Kidney glomerular epithelial cell (primary cell): ENCODE measurements at regions not wholly inside any gene's neighbourhood (a gene's known extent, or its start where the extent isn't known, plus 50 kb on each side); places are given as distances from the start of the nearest gene placed in this dataset.
A peak's percentile ranks its signal among the peaks of the same experiment; 100 is the strongest.
"Not testable (repeated sequence)": the region's sequence is repeated elsewhere in the genome, so short reads cannot be mapped to it uniquely, and the experiment has no call there.

ENCODE experiments used
- DNase-seq: peaks from one replicate; lab custom pipeline; 2025; lab: John Stamatoyannopoulos, UW

DNA sequence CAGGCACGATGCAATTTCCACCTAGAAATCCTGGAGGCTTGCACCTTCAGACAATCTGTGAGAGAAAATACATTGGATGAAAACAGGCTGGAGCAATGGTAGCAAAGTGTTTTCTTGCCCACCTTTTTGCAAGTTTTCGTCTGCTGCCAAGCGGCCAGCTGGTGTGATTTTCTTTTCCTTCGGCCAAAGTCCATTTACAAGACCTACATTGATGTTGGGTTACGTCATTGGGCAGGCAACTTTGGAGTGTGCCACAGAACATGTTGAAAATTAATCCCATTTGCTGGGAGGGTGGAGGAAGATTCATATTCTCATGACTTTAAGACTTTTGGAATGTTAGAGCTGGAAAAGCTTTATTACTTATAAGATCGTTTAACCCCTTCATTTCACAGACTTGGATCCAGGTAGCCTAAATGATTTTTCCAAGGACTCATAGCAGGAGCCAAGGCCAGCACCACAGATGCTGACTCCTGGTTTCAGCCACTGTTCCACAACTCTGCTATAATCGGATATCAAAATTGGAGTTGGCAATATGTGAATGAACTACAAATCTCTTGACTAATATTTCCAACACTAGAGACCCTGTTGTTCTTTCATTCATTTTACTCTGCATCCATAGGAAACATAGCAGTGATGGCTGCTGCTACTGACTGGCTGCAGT lies 352.1 kb downstream of the RND3 start:
- DNase-seq, result no peak

- no peak for DNase-seq
These were observed 353.1 kb downstream of the RND3 start for GRCh38 chr2:150134223-150134857.

GRCh38 chr2:150133623-150134022 lies 353.8 kb downstream of the RND3 start:
- DNase-seq, result peak; percentile 83

- no peak for DNase-seq
These were observed 357.4 kb downstream of the RND3 start for GRCh38 chr2:150129921-150130575.

- no peak for DNase-seq
These were observed 359.5 kb downstream of the RND3 start for GRCh38 chr2:150127995-150128394.

DNA sequence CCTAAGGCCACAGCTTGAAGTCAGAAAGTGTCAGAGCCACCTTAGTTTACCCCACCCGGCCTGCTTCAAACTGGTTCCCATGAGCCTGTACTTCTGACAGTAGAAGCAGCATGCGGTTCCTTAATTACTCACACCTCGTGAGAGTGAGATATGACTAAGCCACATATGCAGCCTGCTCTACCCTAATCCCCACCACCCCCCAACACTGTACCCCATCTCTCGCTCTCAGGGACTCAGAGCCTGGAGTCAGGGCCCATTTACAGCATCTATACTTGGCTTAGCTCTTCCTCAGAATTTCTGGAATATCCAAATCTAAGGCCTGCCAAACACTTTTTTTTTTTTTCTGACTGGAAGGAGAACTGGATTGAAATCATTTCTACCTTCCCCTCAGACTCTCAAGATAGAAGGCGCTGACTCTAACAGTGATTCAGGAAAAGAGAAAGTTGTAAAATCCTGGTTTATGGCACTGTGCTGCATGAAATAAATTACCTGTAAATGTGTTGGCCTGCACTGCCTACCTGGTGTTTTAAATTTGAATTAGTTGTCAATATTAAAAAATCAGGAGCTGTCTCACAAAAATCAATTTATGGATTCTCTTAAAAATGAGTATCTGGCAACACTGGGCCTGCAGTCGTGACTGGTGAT lies 360.0 kb downstream of the RND3 start:
- no peak for DNase-seq

DNA sequence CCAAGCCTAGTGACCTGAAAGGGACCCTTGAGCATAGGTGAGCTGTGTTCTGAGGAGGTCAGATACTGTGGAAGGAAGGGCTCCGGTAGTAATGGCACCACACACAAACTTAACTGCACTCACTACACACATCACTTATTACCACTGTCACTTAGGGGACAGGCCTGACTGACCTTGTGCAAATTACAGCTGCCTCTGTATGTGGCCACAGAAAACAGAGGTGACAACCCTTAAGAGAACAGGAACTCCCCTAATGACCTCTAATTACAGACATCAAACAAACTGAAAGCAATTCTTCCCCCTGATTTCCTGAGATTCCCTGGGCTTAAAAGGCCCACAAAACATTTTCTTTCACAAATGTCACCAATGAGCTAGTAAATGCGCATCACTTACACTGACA lies 360.6 kb downstream of the RND3 start:
- DNase-seq, result no peak

- peak; percentile 88 for DNase-seq
These were observed 361.2 kb downstream of the RND3 start for GRCh38 chr2:150126143-150126740.

GRCh38 chr2:150125708-150126107 lies 361.8 kb downstream of the RND3 start:
- DNase-seq, result peak; percentile 94

DNA sequence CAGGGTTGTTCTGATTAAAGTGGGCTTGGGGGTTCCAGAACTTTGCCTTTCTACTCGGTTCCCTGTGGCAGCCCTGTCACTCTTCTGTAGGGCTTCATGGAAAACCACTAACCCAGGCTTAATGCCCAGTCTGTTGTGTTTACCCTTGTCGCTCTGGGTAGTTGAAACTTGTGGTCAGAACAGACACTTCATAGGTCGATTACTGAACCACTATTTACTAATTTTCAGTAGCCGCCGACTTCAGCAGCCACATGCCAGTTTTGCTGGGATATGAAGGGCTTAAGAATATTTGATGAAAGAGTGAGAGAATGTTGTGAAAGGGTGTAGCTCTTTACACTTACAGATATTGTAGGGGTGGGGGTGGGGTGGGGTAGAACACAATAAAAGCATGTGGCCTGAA lies 362.3 kb downstream of the RND3 start:
- DNase-seq, result no peak

GRCh38 chr2:150124739-150125138 lies 362.7 kb downstream of the RND3 start:
- no peak for DNase-seq

- DNase-seq, result no peak
These were observed 364.4 kb downstream of the RND3 start for GRCh38 chr2:150122871-150123613.

DNA sequence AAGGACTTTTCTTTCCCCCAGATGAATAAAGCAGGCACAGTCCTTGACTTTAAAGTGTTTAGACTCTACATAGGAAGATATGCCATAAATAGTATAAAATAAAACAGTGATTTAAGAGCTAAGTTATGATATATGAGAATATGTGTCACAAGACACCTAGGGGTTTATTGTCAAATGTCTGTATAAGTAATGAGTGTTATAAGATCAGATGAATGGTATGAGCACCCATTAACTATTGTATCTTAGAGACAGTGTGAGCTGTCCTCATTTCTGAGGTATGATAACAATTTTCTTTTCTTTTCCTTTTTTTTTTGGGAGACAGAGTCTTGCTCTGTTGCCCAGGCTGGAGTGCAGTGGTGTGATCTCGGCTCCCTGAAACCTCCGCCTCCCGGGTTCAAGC lies 365.3 kb downstream of the RND3 start:
- DNase-seq, result no peak

DNA sequence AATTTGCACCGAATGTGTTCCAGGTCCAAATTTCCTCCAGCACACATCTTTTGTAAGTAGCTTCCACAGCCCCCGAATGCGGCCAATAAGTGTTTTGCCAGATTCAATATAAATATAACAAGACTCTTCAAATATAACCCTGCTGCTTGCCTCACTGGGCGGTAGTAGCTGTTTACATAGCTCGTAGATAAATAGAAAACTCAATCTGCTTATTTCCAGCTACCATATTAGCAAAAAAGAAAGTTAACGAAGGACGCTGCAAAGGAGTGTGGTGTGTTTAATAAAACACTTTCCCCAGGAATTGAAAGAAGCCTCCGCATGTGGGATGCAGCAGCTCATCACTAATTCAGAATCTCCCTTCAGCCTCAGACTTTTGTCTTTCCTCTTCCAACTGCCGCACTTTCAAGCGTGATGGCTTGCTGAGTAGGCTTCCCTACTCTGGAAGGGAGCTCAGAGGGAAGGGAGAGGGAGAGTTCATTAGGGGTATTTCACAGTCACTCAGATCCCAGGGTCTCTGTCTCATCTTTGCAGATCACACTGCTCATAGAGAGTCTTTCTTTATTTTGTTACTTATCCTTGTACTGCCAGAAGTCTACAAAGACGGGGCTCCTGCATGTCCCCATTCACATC lies 367.0 kb downstream of the RND3 start:
- DNase-seq, result no peak

DNA sequence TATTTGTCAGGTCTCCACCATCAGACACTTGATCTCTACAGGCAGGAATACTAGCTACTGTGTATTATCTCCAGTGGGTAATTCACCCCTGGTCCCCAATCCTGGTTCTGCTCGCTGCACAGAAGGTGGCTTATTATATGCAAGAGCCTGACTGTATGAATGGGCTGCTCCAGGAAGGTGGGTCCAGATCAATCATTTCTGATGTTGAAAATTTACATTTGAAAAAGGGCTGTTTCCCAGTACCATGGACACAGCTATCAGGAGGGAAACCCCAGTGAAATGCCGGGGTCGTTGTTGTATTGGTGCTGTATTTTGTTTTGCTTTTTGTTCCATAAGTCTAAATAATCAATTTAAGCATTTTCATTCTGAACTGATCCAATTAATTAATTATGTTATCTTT lies 367.6 kb downstream of the RND3 start:
- no peak for DNase-seq

GRCh38 chr2:150114089-150114488 lies 373.4 kb downstream of the RND3 start:
- not testable (repeated sequence) for DNase-seq

DNA sequence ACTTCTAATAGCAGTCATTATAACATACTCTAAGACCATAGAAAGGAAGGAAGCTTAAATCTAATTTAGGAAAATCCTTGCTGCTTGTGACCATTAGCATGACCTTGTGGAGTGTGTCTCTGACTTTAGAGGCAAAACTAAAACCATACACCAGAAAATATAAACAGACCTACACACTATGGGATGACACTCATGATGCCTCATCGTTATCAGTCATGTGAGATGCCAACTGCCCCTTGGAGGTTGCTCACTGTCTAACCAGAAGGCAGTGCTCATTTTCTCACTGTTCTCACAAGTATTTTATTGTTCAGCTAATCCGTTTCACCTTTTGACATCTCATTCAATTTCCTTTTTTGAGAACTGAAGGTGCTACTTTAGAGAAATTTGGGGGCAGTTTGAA lies 376.9 kb downstream of the RND3 start:
- DNase-seq, result no peak

- DNase-seq, result no peak
These were observed 377.6 kb downstream of the RND3 start for GRCh38 chr2:150109912-150110311.

GRCh38 chr2:150109028-150109427 lies 378.4 kb downstream of the RND3 start:
- no peak for DNase-seq

DNA sequence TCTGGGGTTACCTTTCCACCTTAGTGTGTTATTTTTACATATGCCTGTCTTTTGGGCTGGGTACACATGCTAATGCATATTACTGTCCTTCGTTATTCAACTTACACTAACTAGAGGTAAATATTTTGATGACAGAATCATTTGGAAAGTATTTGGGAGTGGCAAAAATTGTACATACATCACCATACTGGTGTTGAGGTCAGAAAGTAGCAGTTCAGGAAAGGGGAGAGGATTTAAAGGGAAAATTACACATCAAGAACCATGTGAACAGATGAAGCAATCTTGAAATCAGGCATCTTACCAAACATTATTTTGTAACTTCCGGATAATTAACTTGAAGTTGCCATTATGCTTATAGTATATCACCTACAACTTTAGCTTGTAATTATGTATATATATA lies 379.7 kb downstream of the RND3 start:
- no peak for DNase-seq

GRCh38 chr2:150107170-150107569 lies 380.3 kb downstream of the RND3 start:
- no peak for DNase-seq
